ENCODE measurements at regions not wholly inside any gene's neighbourhood (a gene's known extent, or its start where the extent isn't known, plus 50 kb on each side); places are given as distances from the start of the nearest gene placed in this dataset.

GRCh38 chr6:148619891-148620290 lies 126.9 kb upstream of the UST start:
- no peak overlapping the region for H3K4me3 ChIP-seq (ENCODE audit: low read depth, low read length)
- no peak for DNase-seq (ENCODE audit: low read depth)
- no peak for TF ChIP-seq CTCF (conservative IDR thresholded peaks at IDR 0.05; ENCODE audit: low read depth, low read length)

- no peak for DNase-seq (ENCODE audit: low read depth)
- TF ChIP-seq CTCF (conservative IDR thresholded peaks at IDR 0.05; ENCODE audit: low read depth, low read length), result no peak
- H3K4me3 ChIP-seq (ENCODE audit: low read depth, low read length), result no peak overlapping the region
Observed at GRCh38 chr6:148620579-148621298, 126.1 kb upstream of the UST start.

GRCh38 chr6:148625609-148626008 lies 121.2 kb upstream of the UST start:
- no peak overlapping the region for H3K4me3 ChIP-seq (ENCODE audit: low read depth, low read length)
- no peak for TF ChIP-seq CTCF (conservative IDR thresholded peaks at IDR 0.05; ENCODE audit: low read depth, low read length)
- no peak for DNase-seq (ENCODE audit: low read depth)

GRCh38 chr6:148628251-148628650 lies 118.6 kb upstream of the UST start:
- no peak for TF ChIP-seq CTCF (conservative IDR thresholded peaks at IDR 0.05; ENCODE audit: low read depth, low read length)
- DNase-seq (ENCODE audit: low read depth), result no peak
- no peak overlapping the region for H3K4me3 ChIP-seq (ENCODE audit: low read depth, low read length)

- no peak for TF ChIP-seq CTCF (conservative IDR thresholded peaks at IDR 0.05; ENCODE audit: low read depth, low read length)
- H3K4me3 ChIP-seq (ENCODE audit: low read depth, low read length), result no peak overlapping the region
- no peak for DNase-seq (ENCODE audit: low read depth)
Observed at GRCh38 chr6:148629181-148629580, 117.6 kb upstream of the UST start.

- no peak overlapping the region for H3K4me3 ChIP-seq (ENCODE audit: low read depth, low read length)
- DNase-seq (ENCODE audit: low read depth), result no peak
- no peak for TF ChIP-seq CTCF (conservative IDR thresholded peaks at IDR 0.05; ENCODE audit: low read depth, low read length)
Observed at GRCh38 chr6:148629592-148630465, 117.0 kb upstream of the UST start.
